ENCODE measurements at regions not wholly inside any gene's neighbourhood (a gene's known extent, or its start where the extent isn't known, plus 50 kb on each side); places are given as distances from the start of the nearest gene placed in this dataset.

GRCh38 chr11:113627297-113627696, 78.8 kb downstream of the TMPRSS5 start:
- TF ChIP-seq CREB5 (CRISPR knock-in tag; IDR thresholded peaks at IDR 0.05; ENCODE audit: low read depth) (no peak), BACH2 (CRISPR knock-in tag; IDR thresholded peaks at IDR 0.05; ENCODE audit: borderline replicate concordance) (no peak), TSHZ2 (CRISPR knock-in tag; IDR thresholded peaks at IDR 0.05) (no peak), OSR1 (CRISPR knock-in tag; IDR thresholded peaks at IDR 0.05) (no peak), ISL1 (CRISPR knock-in tag; IDR thresholded peaks at IDR 0.05) (no peak), ARNTL (CRISPR knock-in tag; IDR thresholded peaks at IDR 0.05; ENCODE audit: borderline replicate concordance, low read depth) (no peak)
- no peak for ATAC-seq

- no peak for TF ChIP-seq ESRRG (CRISPR knock-in tag; IDR thresholded peaks at IDR 0.05)
- TF ChIP-seq CSDC2 (CRISPR knock-in tag; IDR thresholded peaks at IDR 0.05), result no peak
- TF ChIP-seq TCF4 (CRISPR knock-in tag; IDR thresholded peaks at IDR 0.05; ENCODE audit: borderline replicate concordance), result no peak
- TF ChIP-seq BACH2 (CRISPR knock-in tag; IDR thresholded peaks at IDR 0.05; ENCODE audit: borderline replicate concordance), result no peak
- no peak for TF ChIP-seq ISL1 (CRISPR knock-in tag; IDR thresholded peaks at IDR 0.05)
- TF ChIP-seq PPARA (CRISPR knock-in tag; IDR thresholded peaks at IDR 0.05; ENCODE audit: borderline replicate concordance), result no peak
- TF ChIP-seq RARB (CRISPR knock-in tag; IDR thresholded peaks at IDR 0.05), result no peak
- TF ChIP-seq ARNTL (CRISPR knock-in tag; IDR thresholded peaks at IDR 0.05; ENCODE audit: borderline replicate concordance, low read depth), result no peak
- no peak for TF ChIP-seq ZFP3 (CRISPR knock-in tag; IDR thresholded peaks at IDR 0.05)
- TF ChIP-seq CSRNP3 (CRISPR knock-in tag; IDR thresholded peaks at IDR 0.05), result no peak
- no peak for TF ChIP-seq TOX (CRISPR knock-in tag; IDR thresholded peaks at IDR 0.05; ENCODE audit: borderline replicate concordance)
- TF ChIP-seq ZNF70 (CRISPR knock-in tag; IDR thresholded peaks at IDR 0.05), result no peak
- ATAC-seq, result no peak
Observed at GRCh38 chr11:113626736-113627135, 79.4 kb downstream of the TMPRSS5 start.

GRCh38 chr11:113623114-113623513, 83.0 kb downstream of the TMPRSS5 start:
- TF ChIP-seq SNAI2 (CRISPR knock-in tag; IDR thresholded peaks at IDR 0.05), result no peak

GRCh38 chr11:113618360-113618759, 87.7 kb downstream of the TMPRSS5 start:
- no peak for ATAC-seq
- TF ChIP-seq ZNF70 (CRISPR knock-in tag; IDR thresholded peaks at IDR 0.05) (no peak), CSRNP3 (CRISPR knock-in tag; IDR thresholded peaks at IDR 0.05) (no peak), SNAI2 (CRISPR knock-in tag; IDR thresholded peaks at IDR 0.05) (no peak), TCF4 (CRISPR knock-in tag; IDR thresholded peaks at IDR 0.05; ENCODE audit: borderline replicate concordance) (no peak), ESRRG (CRISPR knock-in tag; IDR thresholded peaks at IDR 0.05) (no peak), ZFP3 (CRISPR knock-in tag; IDR thresholded peaks at IDR 0.05) (no peak)

More at GRCh38 chr11:113623114-113623513, 83.0 kb downstream of the TMPRSS5 start:
- no peak for ATAC-seq

- no peak for ATAC-seq
- TF ChIP-seq OSR1 (CRISPR knock-in tag; IDR thresholded peaks at IDR 0.05), result no peak
- no peak for TF ChIP-seq TSHZ2 (CRISPR knock-in tag; IDR thresholded peaks at IDR 0.05)
- TF ChIP-seq ZC3H10 (CRISPR knock-in tag; IDR thresholded peaks at IDR 0.05), result no peak
- TF ChIP-seq ZNF70 (CRISPR knock-in tag; IDR thresholded peaks at IDR 0.05), result no peak
- no peak for TF ChIP-seq GLIS3 (CRISPR knock-in tag; IDR thresholded peaks at IDR 0.05)
- no peak for TF ChIP-seq TCF4 (CRISPR knock-in tag; IDR thresholded peaks at IDR 0.05; ENCODE audit: borderline replicate concordance)
- no peak for TF ChIP-seq SNAI2 (CRISPR knock-in tag; IDR thresholded peaks at IDR 0.05)
- no peak for TF ChIP-seq CREB5 (CRISPR knock-in tag; IDR thresholded peaks at IDR 0.05; ENCODE audit: low read depth)
- no peak for TF ChIP-seq CSDC2 (CRISPR knock-in tag; IDR thresholded peaks at IDR 0.05)
- TF ChIP-seq ZNF565 (CRISPR knock-in tag; conservative IDR thresholded peaks at IDR 0.05; ENCODE audit: low read depth), result no peak
- TF ChIP-seq ARNTL (CRISPR knock-in tag; IDR thresholded peaks at IDR 0.05; ENCODE audit: borderline replicate concordance, low read depth), result no peak
- TF ChIP-seq PPARA (CRISPR knock-in tag; IDR thresholded peaks at IDR 0.05; ENCODE audit: borderline replicate concordance), result no peak
Observed at GRCh38 chr11:113615773-113616172, 90.3 kb downstream of the TMPRSS5 start.
